SK-N-MC (cell line): ENCODE measurements at regions not wholly inside any gene's neighbourhood (a gene's known extent, or its start where the extent isn't known, plus 50 kb on each side); places are given as distances from the start of the nearest gene placed in this dataset.

Experiments used
- EZH2 ChIP-seq: fragments of 200-600 bp; sonication (generic); IDR thresholded peaks from one replicate; pipeline ENCODE4 v1.6.1; 2017; ENCODE audit warnings: antibody characterized with exemption
- FOXP2 ChIP-seq: optimal IDR thresholded peaks from 2 replicates; pipeline ENCODE3; 2011; ENCODE audit warnings: mild to moderate bottlenecking, moderate library complexity; ENCODE audit not compliant: insufficient read depth; ENCODE audit errors: extremely low read length, control extremely low read depth
- POLR2AphosphoS5 ChIP-seq: IDR thresholded peaks from 2 replicates; pipeline ENCODE4 v1.6.1; 2012; ENCODE audit warnings: mild to moderate bottlenecking, low read depth, low read length, borderline replicate concordance

- TF ChIP-seq EZH2 (no peak), POLR2AphosphoS5 (no peak), FOXP2 (no peak)
Measured at GRCh38 chr6:9978480-9978879, 436.4 kb downstream of the TFAP2A start.
